ENCODE measurements at regions not wholly inside any gene's neighbourhood (a gene's known extent, or its start where the extent isn't known, plus 50 kb on each side); places are given as distances from the start of the nearest gene placed in this dataset.

- no peak for TF ChIP-seq POLR2A (IDR thresholded peaks at IDR 0.05)
- TF ChIP-seq CTCF (IDR thresholded peaks at IDR 0.05), result no peak
- TF ChIP-seq POLR2AphosphoS5 (IDR thresholded peaks at IDR 0.05), result no peak
Observed at GRCh38 chr7:97471491-97471890, 260.4 kb upstream of the TAC1 start.
